ENCODE measurements at regions not wholly inside any gene's neighbourhood (a gene's known extent, or its start where the extent isn't known, plus 50 kb on each side); places are given as distances from the start of the nearest gene placed in this dataset.

DNA sequence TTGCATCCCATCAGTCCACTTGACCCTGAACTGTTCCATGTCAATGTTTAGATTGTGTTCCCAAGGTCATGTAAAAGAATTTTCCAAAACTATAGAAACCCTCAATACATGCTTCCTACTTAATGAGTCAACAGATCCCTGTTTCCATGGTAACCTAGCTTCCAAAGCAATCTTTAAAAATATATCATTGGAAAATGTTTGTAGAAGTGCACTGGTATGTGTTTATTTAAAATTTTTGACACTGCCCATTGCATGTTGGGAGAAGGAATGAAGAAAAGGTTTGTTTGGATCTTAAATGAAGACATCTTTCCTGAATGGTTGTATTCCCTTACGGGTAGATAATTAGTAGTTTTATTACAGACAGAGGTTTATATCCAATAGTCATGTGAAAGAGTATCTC, 345.3 kb downstream of the GABRG1 start:
- no peak overlapping the region for H2BK120ac ChIP-seq (ENCODE audit: low read depth, low read length)
- intact Hi-C loops (cut with micrococcal nuclease), result no loop called here
- CTCF ChIA-PET, result no interaction called here

More for the DNA sequence above, 345.3 kb downstream of the GABRG1 start:
- Histone ChIP-seq H4K91ac (ENCODE audit: insufficient read depth, low read depth, low read length) (no peak overlapping the region), H3K4me2 (ENCODE audit: low read depth, low read length) (no peak overlapping the region), H3K14ac (replicated peaks; ENCODE audit: low read depth, low read length) (no peak overlapping the region), H3K9ac (ENCODE audit: low read depth, low read length) (no peak overlapping the region), H3K79me1 (ENCODE audit: low read depth in 1 of 2, low read length in 2 of 2) (no peaks in the 10 kb centered on the region), H3K9me1 (ENCODE audit: insufficient read depth, low read length) (no peaks in the 10 kb centered on the region), H3K18ac (ENCODE audit: low read depth, low read length) (no peak overlapping the region), H4K20me1 (ENCODE audit: insufficient read depth, low read length) (no peaks in the 10 kb centered on the region), H4K8ac (ENCODE audit: low read depth in 2 of 2, low read length in 2 of 2) (no peak overlapping the region), H2AK9ac (replicated peaks; ENCODE audit: low read depth, low read length, poor library complexity) (no peak overlapping the region), H3K23ac (ENCODE audit: low read depth, low read length) (no peak overlapping the region), H2AK5ac (ENCODE audit: low read depth, low read length) (no peak overlapping the region), H3K27ac (ENCODE audit: insufficient read depth, low read length) (no peak overlapping the region), H2BK5ac (ENCODE audit: low read depth, low read length, poor library complexity, severe bottlenecking) (no peak overlapping the region), H3K9me3 (ENCODE audit: control insufficient read depth, insufficient read depth, low read length) (no peaks in the 10 kb centered on the region), H3K4me3 (ENCODE audit: insufficient read depth, low read depth, low read length) (no peak overlapping the region), H2AFZ (replicated peaks; ENCODE audit: low read length, poor library complexity) (no peak overlapping the region), H3K27me3 (ENCODE audit: control insufficient read depth, insufficient read depth, low read length) (no peaks in the 10 kb centered on the region), H3K4me1 (ENCODE audit: control insufficient read depth, insufficient read depth, low read length) (no peaks in the 10 kb centered on the region), H2BK15ac (ENCODE audit: low read depth, low read length) (no peak overlapping the region), H3K36me3 (ENCODE audit: control insufficient read depth, insufficient read depth, low read length) (no peaks in the 10 kb centered on the region), H3K56ac (ENCODE audit: extremely low read depth, insufficient read depth, low read length) (no peak overlapping the region), H2BK20ac (ENCODE audit: low read depth, low read length) (no peak overlapping the region), H3K4ac (ENCODE audit: low read depth, low read length) (no peak overlapping the region), H4K5ac (ENCODE audit: low read depth, low read length) (no peak overlapping the region)
- DNase-seq (no peak), ATAC-seq (ENCODE audit: low read depth) (no peak)
- 80% methylated on average over 1 of the region's 1 CpG; no CpG with 5 or more reads in 1 of the 2 experiments for WGBS, 2 experiments (ENCODE audit: extremely low coverage in 2 of 2, insufficient read length in 1 of 2)
- no TSS peak for BruUV-seq (replicated peaks)
- TF ChIP-seq NFE2L2 (IDR thresholded peaks at IDR 0.05; ENCODE audit: low read depth, low read length) (no peak), SMC3 (IDR thresholded peaks at IDR 0.05; ENCODE audit: low read depth, low read length) (no peak), FOS (IDR thresholded peaks at IDR 0.05; ENCODE audit: low read depth, low read length) (no peak), CHD1 (IDR thresholded peaks at IDR 0.05; ENCODE audit: low read depth, low read length) (no peak), RFX5 (IDR thresholded peaks at IDR 0.05; ENCODE audit: low read depth, low read length) (no peak), RAD21 (IDR thresholded peaks at IDR 0.05; ENCODE audit: low read length) (no peak), MAFK (IDR thresholded peaks at IDR 0.05; ENCODE audit: low read depth, low read length) (no peak), POLR2A (IDR thresholded peaks at IDR 0.05; ENCODE audit: low read depth, low read length) (no peak), RCOR1 (IDR thresholded peaks at IDR 0.05; ENCODE audit: insufficient replicate concordance, low read length) (no peak), CEBPB (IDR thresholded peaks at IDR 0.05; ENCODE audit: low read depth, low read length) (no peak), MXI1 (IDR thresholded peaks at IDR 0.05; ENCODE audit: borderline replicate concordance, low read depth, low read length) (no peak), BHLHE40 (IDR thresholded peaks at IDR 0.05; ENCODE audit: low read depth, low read length) (no peak), MAZ (IDR thresholded peaks at IDR 0.05; ENCODE audit: borderline replicate concordance, low read depth, low read length) (no peak)
- TF ChIP-seq, protein P1, sequence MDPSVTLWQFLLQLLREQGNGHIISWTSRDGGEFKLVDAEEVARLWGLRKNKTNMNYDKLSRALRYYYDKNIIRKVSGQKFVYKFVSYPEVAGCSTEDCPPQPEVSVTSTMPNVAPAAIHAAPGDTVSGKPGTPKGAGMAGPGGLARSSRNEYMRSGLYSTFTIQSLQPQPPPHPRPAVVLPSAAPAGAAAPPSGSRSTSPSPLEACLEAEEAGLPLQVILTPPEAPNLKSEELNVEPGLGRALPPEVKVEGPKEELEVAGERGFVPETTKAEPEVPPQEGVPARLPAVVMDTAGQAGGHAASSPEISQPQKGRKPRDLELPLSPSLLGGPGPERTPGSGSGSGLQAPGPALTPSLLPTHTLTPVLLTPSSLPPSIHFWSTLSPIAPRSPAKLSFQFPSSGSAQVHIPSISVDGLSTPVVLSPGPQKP (IDR thresholded peaks at IDR 0.05; ENCODE audit: borderline replicate concordance, low read depth, low read length), result no peak
- TF ChIP-seq, protein P2, sequence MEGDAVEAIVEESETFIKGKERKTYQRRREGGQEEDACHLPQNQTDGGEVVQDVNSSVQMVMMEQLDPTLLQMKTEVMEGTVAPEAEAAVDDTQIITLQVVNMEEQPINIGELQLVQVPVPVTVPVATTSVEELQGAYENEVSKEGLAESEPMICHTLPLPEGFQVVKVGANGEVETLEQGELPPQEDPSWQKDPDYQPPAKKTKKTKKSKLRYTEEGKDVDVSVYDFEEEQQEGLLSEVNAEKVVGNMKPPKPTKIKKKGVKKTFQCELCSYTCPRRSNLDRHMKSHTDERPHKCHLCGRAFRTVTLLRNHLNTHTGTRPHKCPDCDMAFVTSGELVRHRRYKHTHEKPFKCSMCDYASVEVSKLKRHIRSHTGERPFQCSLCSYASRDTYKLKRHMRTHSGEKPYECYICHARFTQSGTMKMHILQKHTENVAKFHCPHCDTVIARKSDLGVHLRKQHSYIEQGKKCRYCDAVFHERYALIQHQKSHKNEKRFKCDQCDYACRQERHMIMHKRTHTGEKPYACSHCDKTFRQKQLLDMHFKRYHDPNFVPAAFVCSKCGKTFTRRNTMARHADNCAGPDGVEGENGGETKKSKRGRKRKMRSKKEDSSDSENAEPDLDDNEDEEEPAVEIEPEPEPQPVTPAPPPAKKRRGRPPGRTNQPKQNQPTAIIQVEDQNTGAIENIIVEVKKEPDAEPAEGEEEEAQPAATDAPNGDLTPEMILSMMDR (conservative IDR thresholded peaks at IDR 0.05; ENCODE audit: low read depth, low read length), result no peak
- TF ChIP-seq, protein P3, sequence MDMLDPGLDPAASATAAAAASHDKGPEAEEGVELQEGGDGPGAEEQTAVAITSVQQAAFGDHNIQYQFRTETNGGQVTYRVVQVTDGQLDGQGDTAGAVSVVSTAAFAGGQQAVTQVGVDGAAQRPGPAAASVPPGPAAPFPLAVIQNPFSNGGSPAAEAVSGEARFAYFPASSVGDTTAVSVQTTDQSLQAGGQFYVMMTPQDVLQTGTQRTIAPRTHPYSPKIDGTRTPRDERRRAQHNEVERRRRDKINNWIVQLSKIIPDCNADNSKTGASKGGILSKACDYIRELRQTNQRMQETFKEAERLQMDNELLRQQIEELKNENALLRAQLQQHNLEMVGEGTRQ (IDR thresholded peaks at IDR 0.05; ENCODE audit: low read depth, low read length), result no peak
- POLR2A ChIA-PET (ENCODE audit: unreplicated experiment), result no interaction called here
- dilution Hi-C loops (cut with HindIII; ENCODE audit: low sequenced_read_pairs, unreplicated experiment) (no loop called here), in situ Hi-C loops (cut with MboI; ENCODE audit: low sequenced_read_pairs) (no loop called here)

All from IMR-90 (cell line).